Mesenchymal stem cell (in vitro differentiated cells and primary cell): ENCODE measurements at regions not wholly inside any gene's neighbourhood (a gene's known extent, or its start where the extent isn't known, plus 50 kb on each side); places are given as distances from the start of the nearest gene placed in this dataset.

Source experiments
- DNase-seq: peaks from one replicate; pipeline ENCODE4 v3.0.0-alpha.2; 2013
- H2AFZ ChIP-seq: one replicate; pipeline ENCODE4 v1.6.1; 2013; ENCODE audit warnings: low read depth, mild to moderate bottlenecking, control low read depth, inconsistent platforms, low read length, moderate library complexity
- H2AK5ac ChIP-seq: 2 replicates; pipeline ENCODE4 v1.6.1; 2013; ENCODE audit warnings: low read length, moderate library complexity, mild to moderate bottlenecking, inconsistent platforms; ENCODE audit not compliant: severe bottlenecking
- H2BK120ac ChIP-seq: one replicate; pipeline ENCODE4 v1.6.1; 2013; ENCODE audit warnings: low read depth, mild to moderate bottlenecking, inconsistent platforms, low read length, moderate library complexity
- H2BK12ac ChIP-seq, 2 experiments: one replicate each; pipeline ENCODE4 v1.6.1; 2013; ENCODE audit warnings: inconsistent platforms in 2 of 2, low read length in 2 of 2, mild to moderate bottlenecking in 2 of 2, moderate library complexity in 2 of 2, control low read depth in 1 of 2
- H2BK15ac ChIP-seq: one replicate; pipeline ENCODE4 v1.6.1; 2013; ENCODE audit warnings: mild to moderate bottlenecking, low read depth, inconsistent platforms; ENCODE audit not compliant: poor library complexity, severe bottlenecking
- H2BK5ac ChIP-seq: 2 replicates; pipeline ENCODE4 v1.6.1; 2013; ENCODE audit warnings: low read depth, mild to moderate bottlenecking, low read length, control low read depth, inconsistent platforms; ENCODE audit not compliant: poor library complexity, severe bottlenecking
- H3K14ac ChIP-seq, 2 experiments: one replicate each; pipeline ENCODE4 v1.6.1; 2013; ENCODE audit warnings: inconsistent platforms in 2 of 2, low read length in 2 of 2, control low read depth in 1 of 2, mild to moderate bottlenecking in 1 of 2, moderate library complexity in 1 of 2
- H3K18ac ChIP-seq, 2 experiments: one replicate each; pipeline ENCODE4 v1.6.1; 2013; ENCODE audit warnings: inconsistent platforms in 2 of 2, low read length in 2 of 2, control low read depth in 1 of 2, low read depth in 1 of 2, mild to moderate bottlenecking in 1 of 2
- H3K23ac ChIP-seq, 2 experiments: one replicate each; pipeline ENCODE4 v1.6.1; 2013; ENCODE audit warnings: inconsistent platforms in 2 of 2, low read length in 2 of 2, mild to moderate bottlenecking in 2 of 2, moderate library complexity in 2 of 2, control low read depth in 1 of 2
- H3K27ac ChIP-seq: 2 replicates; pipeline ENCODE4 v1.5.1; 2013; ENCODE audit warnings: mild to moderate bottlenecking, moderate library complexity, low read length, control low read depth, inconsistent platforms; ENCODE audit not compliant: poor library complexity, severe bottlenecking
- H3K27me3 ChIP-seq, 2 experiments: 2 replicates each; pipeline versions ENCODE4 v1.6.1 to v1.7.0; 2013; ENCODE audit warnings: low read length in 2 of 2, mild to moderate bottlenecking in 2 of 2, moderate library complexity in 2 of 2, control low read depth in 1 of 2, inconsistent platforms in 1 of 2; ENCODE audit not compliant: control insufficient read depth in 1 of 2, insufficient read depth in 1 of 2
- H3K36me3 ChIP-seq, 2 experiments: 2 replicates each; pipeline versions ENCODE4 v1.6.1 to v1.7.0; 2013; ENCODE audit warnings: low read length in 2 of 2, control low read depth in 1 of 2, inconsistent platforms in 1 of 2, low read depth in 1 of 2, mild to moderate bottlenecking in 1 of 2; ENCODE audit not compliant: insufficient read depth in 2 of 2, control insufficient read depth in 1 of 2
- H3K4ac ChIP-seq, 2 experiments: one replicate each; pipeline ENCODE4 v1.6.1; 2013; ENCODE audit warnings: inconsistent platforms in 2 of 2, low read length in 2 of 2, mild to moderate bottlenecking in 2 of 2, moderate library complexity in 2 of 2, control low read depth in 1 of 2, low read depth in 1 of 2
- H3K4me1 ChIP-seq: 2 replicates; pipeline ENCODE4 v1.6.1; 2013; ENCODE audit warnings: low read depth, low read length, control low read depth; ENCODE audit not compliant: control insufficient read depth, insufficient read depth
- H3K4me2 ChIP-seq: 2 replicates; pipeline ENCODE4 v1.6.1; 2013; ENCODE audit warnings: low read length, mild to moderate bottlenecking, inconsistent platforms; ENCODE audit not compliant: poor library complexity, severe bottlenecking
- H3K4me3 ChIP-seq, 2 experiments: 2 replicates each; pipeline versions ENCODE4 v1.5.1 to v1.7.0; 2013; ENCODE audit warnings: low read length in 2 of 2, mild to moderate bottlenecking in 2 of 2, control low read depth in 1 of 2, low read depth in 1 of 2; ENCODE audit not compliant: insufficient read depth in 1 of 2
- H3K79me1 ChIP-seq: replicated peaks from 2 replicates; pipeline ENCODE4 v1.6.1; 2013; ENCODE audit warnings: mild to moderate bottlenecking, control low read depth, low read length, inconsistent platforms; ENCODE audit not compliant: poor library complexity, severe bottlenecking
- H3K9ac ChIP-seq: 2 replicates; pipeline ENCODE4 v1.7.0; 2013; ENCODE audit warnings: mild to moderate bottlenecking, low read length, moderate library complexity
- H3K9me3 ChIP-seq: 2 replicates; pipeline ENCODE4 v1.7.0; 2013; ENCODE audit warnings: mild to moderate bottlenecking, low read length; ENCODE audit not compliant: control insufficient read depth
- H4K8ac ChIP-seq: one replicate; pipeline ENCODE4 v1.6.1; 2013; ENCODE audit warnings: inconsistent platforms, mild to moderate bottlenecking, low read length, moderate library complexity
- H4K91ac ChIP-seq: one replicate; pipeline ENCODE4 v1.6.1; 2013; ENCODE audit warnings: mild to moderate bottlenecking, low read length, inconsistent platforms
- WGBS: methylation state at CpG from one replicate; pipeline ENCODE4 v1.1.7; 2013; ENCODE audit warnings: mixed read lengths; 5-methylcytosine and 5-hydroxymethylcytosine counted together

DNA sequence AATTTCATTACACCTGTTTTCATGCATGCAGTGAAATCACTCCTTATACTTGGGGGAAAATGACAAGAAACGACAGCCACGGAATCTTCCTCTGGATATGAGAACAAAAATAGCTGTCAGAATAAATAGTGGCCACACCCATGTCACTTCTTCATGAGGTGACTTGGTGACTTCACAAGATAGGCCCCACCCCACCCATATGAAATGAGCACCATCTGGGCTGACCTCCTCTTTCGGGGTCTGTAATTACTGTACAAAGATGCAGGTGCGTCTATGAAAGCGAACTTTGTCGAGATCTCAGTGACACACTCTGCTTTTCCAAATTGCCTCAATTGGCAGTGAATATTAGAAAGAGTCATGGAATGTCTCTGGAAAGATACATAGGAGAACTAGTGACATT, 184.2 kb upstream of the CCN2 start:
- Histone ChIP-seq H2BK12ac (no peak overlapping the region), H3K4ac (no peak overlapping the region)

DNA sequence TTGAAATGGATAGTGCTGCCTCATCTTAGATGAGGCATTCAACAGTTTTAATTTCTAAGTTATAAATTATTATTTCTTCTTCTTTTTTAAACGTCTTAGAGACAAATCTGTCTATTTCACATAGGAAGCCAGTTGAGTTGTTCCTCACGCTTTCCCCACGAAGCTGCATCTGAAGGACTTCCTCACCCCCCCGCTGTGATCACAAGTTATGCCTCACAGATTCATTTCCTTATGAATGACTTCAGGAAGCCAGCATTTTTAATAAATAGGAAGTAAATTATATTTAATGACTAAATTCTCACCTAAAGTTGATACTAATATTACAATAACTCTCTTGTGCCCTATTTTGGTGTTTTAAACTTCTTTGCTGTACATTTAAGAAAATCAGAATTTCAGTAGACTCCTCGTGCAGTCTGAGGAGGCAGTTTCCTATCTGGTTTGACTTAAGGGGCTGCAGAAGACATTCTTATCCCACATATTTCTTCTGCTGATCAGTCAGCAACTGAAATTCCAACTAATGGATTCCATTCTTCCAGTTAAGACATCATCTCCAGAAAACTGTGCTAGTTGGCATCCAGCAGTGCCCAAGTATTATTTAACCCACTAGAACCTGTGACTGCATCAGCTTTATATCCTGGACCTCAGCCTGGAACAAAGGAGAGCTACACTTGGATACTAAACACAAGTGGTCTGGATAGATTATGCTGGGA, 182.7 kb upstream of the CCN2 start:
- Histone ChIP-seq H3K36me3 (no peaks in the 10 kb centered on the region), H3K4me1 (peaks cover 6% of the 10 kb centered on the region), H3K4me2 (no peak overlapping the region), H3K9ac (peak overlapping the region; percentile 82), H3K27ac (peak overlapping the region; percentile 57), H2BK120ac (no peak overlapping the region), H4K8ac (no peak overlapping the region), H3K4ac (no peak overlapping the region), H2BK15ac (no peak overlapping the region), H3K18ac (no peak overlapping the region), H2BK5ac (no peak overlapping the region), H3K14ac (no peak overlapping the region), H3K27me3 (no peaks in the 10 kb centered on the region), H3K23ac (no peak overlapping the region), H2AK5ac (no peak overlapping the region), H3K79me1 (no peaks in the 10 kb centered on the region), H2AFZ (no peak overlapping the region), H4K91ac (no peak overlapping the region), H3K9me3 (no peaks in the 10 kb centered on the region), H2BK12ac (no peak overlapping the region), H3K4me3 (no peak overlapping the region)
- DNase-seq = no peak
- WGBS = 75% methylated on average over 4 of the region's 5 CpGs

More for the DNA sequence above, 184.2 kb upstream of the CCN2 start:
- Histone ChIP-seq H3K14ac (no peak overlapping the region), H3K4me2 (no peak overlapping the region), H2BK15ac (no peak overlapping the region), H3K18ac (no peak overlapping the region), H3K9ac (no peak overlapping the region), H3K79me1 (no peaks in the 10 kb centered on the region), H3K4me1 (peaks cover 6% of the 10 kb centered on the region), H2BK5ac (no peak overlapping the region), H3K36me3 (no peaks in the 10 kb centered on the region), H3K23ac (no peak overlapping the region), H3K4me3 (no peak overlapping the region), H2AFZ (no peak overlapping the region), H2BK120ac (no peak overlapping the region), H2AK5ac (peak overlapping the region; percentile 67), H3K27me3 (no peaks in the 10 kb centered on the region), H3K9me3 (no peaks in the 10 kb centered on the region), H4K8ac (no peak overlapping the region), H4K91ac (no peak overlapping the region), H3K27ac (no peak overlapping the region)
- DNase-seq = no peak
- 100% methylated on average over 6 of the region's 6 CpGs for WGBS

GRCh38 chr6:132132924-132133639, 181.9 kb upstream of the CCN2 start:
- H2BK15ac ChIP-seq = no peak overlapping the region
- H3K36me3 ChIP-seq = no peaks in the 10 kb centered on the region
- no peak overlapping the region for H4K91ac ChIP-seq
- H2AFZ ChIP-seq = no peak overlapping the region
- H3K4me2 ChIP-seq = no peak overlapping the region
- peak overlapping the region; percentile 11 for H2AK5ac ChIP-seq
- H3K4me1 ChIP-seq = peaks cover 6% of the 10 kb centered on the region
- peak overlapping the region; percentile 82 for H3K9ac ChIP-seq
- no peak overlapping the region for H3K14ac ChIP-seq
- no peak overlapping the region for H3K4ac ChIP-seq
- H3K79me1 ChIP-seq = no peaks in the 10 kb centered on the region
- no peak overlapping the region for H3K23ac ChIP-seq
- H3K27me3 ChIP-seq = no peaks in the 10 kb centered on the region
- no peak overlapping the region for H4K8ac ChIP-seq
- no peak overlapping the region for H2BK120ac ChIP-seq
- WGBS = 78% methylated on average over 3 of the region's 3 CpGs
- H3K9me3 ChIP-seq = no peaks in the 10 kb centered on the region
- no peak overlapping the region for H3K4me3 ChIP-seq
- no peak overlapping the region for H3K18ac ChIP-seq
- DNase-seq = peak; percentile 69
- peak overlapping the region; percentile 51 for H3K27ac ChIP-seq
- no peak overlapping the region for H2BK12ac ChIP-seq
- no peak overlapping the region for H2BK5ac ChIP-seq

GRCh38 chr6:132132422-132132821, 181.2 kb upstream of the CCN2 start:
- 56% methylated on average over 2 of the region's 2 CpGs for WGBS
- H3K23ac ChIP-seq = no peak overlapping the region

More at GRCh38 chr6:132132422-132132821, 181.2 kb upstream of the CCN2 start:
- DNase-seq = peak; percentile 58
- peaks cover 6% of the 10 kb centered on the region for H3K4me1 ChIP-seq
- H3K4ac ChIP-seq = peak overlapping the region in 1 of 2 experiments; percentile 40
- H2BK5ac ChIP-seq = peak overlapping the region; percentile 5
- H2BK120ac ChIP-seq = no peak overlapping the region
- H3K18ac ChIP-seq = no peak overlapping the region
- no peak overlapping the region for H3K4me2 ChIP-seq
- no peak overlapping the region for H2AFZ ChIP-seq
- peak overlapping the region; percentile 51 for H3K27ac ChIP-seq
- no peaks in the 10 kb centered on the region for H3K79me1 ChIP-seq
- peak overlapping the region; percentile 82 for H3K9ac ChIP-seq
- H3K4me3 ChIP-seq = no peak overlapping the region
- no peak overlapping the region for H3K14ac ChIP-seq
- no peaks in the 10 kb centered on the region for H3K9me3 ChIP-seq
- H4K8ac ChIP-seq = no peak overlapping the region
- no peaks in the 10 kb centered on the region for H3K27me3 ChIP-seq
- H4K91ac ChIP-seq = no peak overlapping the region
- no peak overlapping the region for H2BK15ac ChIP-seq
- no peaks in the 10 kb centered on the region for H3K36me3 ChIP-seq
- H2AK5ac ChIP-seq = no peak overlapping the region
- H2BK12ac ChIP-seq = peak overlapping the region in 1 of 2 experiments; percentile 83
